SK-N-SH treated with all-trans-retinoic acid at 6 μM for 48 hours (cell line): ENCODE measurements at regions not wholly inside any gene's neighbourhood (a gene's known extent, or its start where the extent isn't known, plus 50 kb on each side); places are given as distances from the start of the nearest gene placed in this dataset.
"Not testable (repeated sequence)": the region's sequence is repeated elsewhere in the genome, so short reads cannot be mapped to it uniquely, and the experiment has no call there.

Experiments used
- ATAC-seq: fragments of 200-7000 bp; cut with Tn5 transposase; 3 replicates; pipeline ENCODE4 v1.9.1; 2020; ENCODE audit warnings: mild to moderate bottlenecking, moderate library complexity
- ARNTL ChIP-seq: fragments of 450-650 bp; formaldehyde crosslinking; IDR thresholded peaks from 2 replicates; pipeline ENCODE4 v1.5.0; 2020; ENCODE audit warnings: low read depth, mild to moderate bottlenecking, moderate library complexity, borderline replicate concordance
- CSDC2 ChIP-seq: fragments of 250-450 bp; sonication (Bioruptor Pico); IDR thresholded peaks from 2 replicates; pipeline ENCODE4 v1.5.0; 2020; ENCODE audit warnings: mild to moderate bottlenecking, moderate library complexity
- ESRRG ChIP-seq: fragments of 250-450 bp; sonication (Bioruptor Pico); IDR thresholded peaks from 2 replicates; pipeline ENCODE4 v1.6.1; 2021; ENCODE audit warnings: mild to moderate bottlenecking
- GLIS3 ChIP-seq: fragments of 250-450 bp; sonication (Bioruptor Pico); IDR thresholded peaks from 2 replicates; pipeline ENCODE4 v1.5.0; 2020; ENCODE audit warnings: mild to moderate bottlenecking, moderate library complexity
- ISL1 ChIP-seq: fragments of 250-450 bp; sonication (Bioruptor Pico); IDR thresholded peaks from 2 replicates; pipeline ENCODE4 v2.1.2; 2022; ENCODE audit warnings: mild to moderate bottlenecking, moderate library complexity
- OSR1 ChIP-seq: fragments of 250-450 bp; sonication (Bioruptor Pico); IDR thresholded peaks from 2 replicates; pipeline ENCODE4 v1.8.0; 2022; ENCODE audit warnings: moderate library complexity, mild to moderate bottlenecking, inconsistent platforms
- PPARA ChIP-seq: fragments of 250-450 bp; sonication (Bioruptor Pico); IDR thresholded peaks from 2 replicates; pipeline ENCODE4 v1.5.0; 2020; ENCODE audit warnings: mild to moderate bottlenecking, borderline replicate concordance
- TCF4 ChIP-seq: fragments of 250-450 bp; sonication (Bioruptor Pico); IDR thresholded peaks from 2 replicates; pipeline ENCODE4 v1.8.0; 2021; ENCODE audit warnings: mild to moderate bottlenecking, moderate library complexity, borderline replicate concordance
- TOX ChIP-seq: fragments of 250-450 bp; sonication (Bioruptor Pico); IDR thresholded peaks from 2 replicates; pipeline ENCODE4 v1.8.0; 2021; ENCODE audit warnings: mild to moderate bottlenecking, moderate library complexity, borderline replicate concordance
- TSHZ2 ChIP-seq: fragments of 250-450 bp; sonication (Bioruptor Pico); IDR thresholded peaks from 2 replicates; pipeline ENCODE4 v1.5.0; 2020; ENCODE audit warnings: mild to moderate bottlenecking, moderate library complexity
- ZC3H10 ChIP-seq: fragments of 250-450 bp; sonication (Bioruptor Pico); IDR thresholded peaks from 2 replicates; pipeline ENCODE4 v1.5.1; 2021; ENCODE audit warnings: mild to moderate bottlenecking, moderate library complexity
- ZFP3 ChIP-seq: fragments of 250-450 bp; sonication (Bioruptor Pico); IDR thresholded peaks from 2 replicates; pipeline ENCODE4 v1.5.0; 2020; ENCODE audit warnings: mild to moderate bottlenecking, moderate library complexity
- ZFP30 ChIP-seq: fragments of 450-650 bp; formaldehyde crosslinking; IDR thresholded peaks from 2 replicates; pipeline ENCODE4 v1.5.0; 2022; ENCODE audit warnings: mild to moderate bottlenecking, moderate library complexity
- ZNF565 ChIP-seq: fragments of 450-650 bp; formaldehyde crosslinking; conservative IDR thresholded peaks from 2 replicates; pipeline ENCODE4 v1.5.0; 2020; ENCODE audit warnings: low read depth, mild to moderate bottlenecking, moderate library complexity
- ZNF70 ChIP-seq: fragments of 450-650 bp; formaldehyde crosslinking; IDR thresholded peaks from 2 replicates; pipeline ENCODE4 v1.5.0; 2020; ENCODE audit warnings: mild to moderate bottlenecking, moderate library complexity
- ZNF8 ChIP-seq: fragments of 450-650 bp; formaldehyde crosslinking; IDR thresholded peaks from 2 replicates; pipeline ENCODE4 v1.5.0; 2020; ENCODE audit warnings: mild to moderate bottlenecking, moderate library complexity
- TF ChIP-seq, protein P1 (sequence below): fragments of 250-450 bp; sonication (Bioruptor Pico); IDR thresholded peaks from 2 replicates; pipeline ENCODE4 v1.8.0; 2020; ENCODE audit warnings: mild to moderate bottlenecking, moderate library complexity, borderline replicate concordance
- TF ChIP-seq, protein P2 (sequence below): fragments of 250-450 bp; sonication (Bioruptor Pico); IDR thresholded peaks from 2 replicates; pipeline ENCODE4 v1.5.1; 2020; ENCODE audit warnings: low read depth, mild to moderate bottlenecking, moderate library complexity
- TF ChIP-seq, protein P3 (sequence below): fragments of 250-450 bp; sonication (Bioruptor Pico); IDR thresholded peaks from 2 replicates; pipeline ENCODE4 v1.5.1; 2021; ENCODE audit warnings: mild to moderate bottlenecking, moderate library complexity

DNA sequence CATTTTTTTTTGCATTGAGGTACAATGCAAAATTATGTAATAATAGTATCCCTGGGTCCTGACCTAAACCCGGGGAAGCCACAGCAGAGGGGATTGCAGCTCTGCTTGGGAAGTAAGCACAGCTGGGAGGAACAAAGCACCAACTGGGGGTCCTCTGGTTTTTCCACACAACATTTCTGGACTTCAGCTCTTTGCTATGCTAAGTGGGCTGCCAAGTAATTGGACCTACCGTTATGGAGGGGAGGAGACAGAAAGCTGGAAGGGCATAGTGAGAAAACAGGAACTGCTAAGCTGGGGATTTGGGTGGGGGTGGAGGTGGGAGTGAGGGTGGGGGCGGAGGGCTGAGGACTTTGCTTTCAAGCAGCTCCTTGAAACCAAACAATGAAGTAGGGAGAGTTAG, 183.3 kb downstream of the ZIC3 start (continued):
- TF ChIP-seq, protein P1, sequence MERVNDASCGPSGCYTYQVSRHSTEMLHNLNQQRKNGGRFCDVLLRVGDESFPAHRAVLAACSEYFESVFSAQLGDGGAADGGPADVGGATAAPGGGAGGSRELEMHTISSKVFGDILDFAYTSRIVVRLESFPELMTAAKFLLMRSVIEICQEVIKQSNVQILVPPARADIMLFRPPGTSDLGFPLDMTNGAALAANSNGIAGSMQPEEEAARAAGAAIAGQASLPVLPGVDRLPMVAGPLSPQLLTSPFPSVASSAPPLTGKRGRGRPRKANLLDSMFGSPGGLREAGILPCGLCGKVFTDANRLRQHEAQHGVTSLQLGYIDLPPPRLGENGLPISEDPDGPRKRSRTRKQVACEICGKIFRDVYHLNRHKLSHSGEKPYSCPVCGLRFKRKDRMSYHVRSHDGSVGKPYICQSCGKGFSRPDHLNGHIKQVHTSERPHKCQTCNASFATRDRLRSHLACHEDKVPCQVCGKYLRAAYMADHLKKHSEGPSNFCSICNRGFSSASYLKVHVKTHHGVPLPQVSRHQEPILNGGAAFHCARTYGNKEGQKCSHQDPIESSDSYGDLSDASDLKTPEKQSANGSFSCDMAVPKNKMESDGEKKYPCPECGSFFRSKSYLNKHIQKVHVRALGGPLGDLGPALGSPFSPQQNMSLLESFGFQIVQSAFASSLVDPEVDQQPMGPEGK (CRISPR knock-in tag): no peak
- TF ChIP-seq ZFP30 (no peak), ESRRG (CRISPR knock-in tag) (no peak), TCF4 (no peak), PPARA (CRISPR knock-in tag) (no peak), ZFP3 (CRISPR knock-in tag) (no peak), ZNF8 (no peak)

DNA sequence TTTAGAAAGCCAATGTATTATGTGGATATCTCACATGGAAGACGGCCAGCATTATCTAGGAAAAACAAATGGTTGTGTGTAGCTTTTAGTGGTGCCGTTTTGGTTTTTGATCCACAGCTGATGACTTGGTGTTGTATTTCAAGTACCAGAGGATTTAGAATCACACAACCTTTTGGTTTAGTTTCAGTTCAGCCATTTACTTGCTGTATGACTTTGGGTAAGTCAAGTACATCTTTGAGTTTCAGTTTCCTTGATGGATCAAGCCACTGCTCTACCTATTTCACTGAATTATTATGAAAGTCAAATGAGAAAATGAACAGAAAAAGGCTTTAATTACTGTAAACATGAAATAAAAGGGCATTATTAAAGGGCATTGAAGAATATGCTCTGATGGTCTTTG, 205.6 kb downstream of the ZIC3 start:
- no peak for ATAC-seq
- TF ChIP-seq ARNTL (CRISPR knock-in tag) (no peak), ISL1 (CRISPR knock-in tag) (no peak), ESRRG (CRISPR knock-in tag) (no peak), ZNF8 (no peak), ZNF565 (CRISPR knock-in tag) (no peak), TSHZ2 (no peak), GLIS3 (no peak), ZC3H10 (CRISPR knock-in tag) (no peak), TCF4 (no peak), ZNF70 (CRISPR knock-in tag) (no peak)
- TF ChIP-seq, all 23 proteins: peak for 0

DNA sequence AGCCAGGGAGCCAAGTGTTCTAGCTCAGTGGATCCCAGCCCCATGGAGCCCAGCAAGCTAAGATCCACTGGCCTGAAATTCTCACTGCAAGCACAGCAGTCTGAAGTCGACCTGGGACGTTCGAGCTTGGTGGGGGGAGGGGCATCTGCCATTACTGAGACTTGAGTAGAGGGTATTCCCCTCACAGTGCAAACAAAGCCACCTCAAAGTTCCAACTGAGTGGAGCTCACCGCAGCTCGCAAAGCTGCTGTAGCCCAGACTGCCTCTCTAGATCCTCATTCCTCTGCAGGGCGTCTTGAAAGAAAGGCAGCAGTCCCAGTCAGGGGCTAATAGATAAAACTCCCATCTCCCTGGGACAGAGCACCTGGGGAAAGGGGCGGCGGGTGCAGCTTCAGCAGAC, 226.3 kb downstream of the ZIC3 start:
- TF ChIP-seq, protein P2, sequence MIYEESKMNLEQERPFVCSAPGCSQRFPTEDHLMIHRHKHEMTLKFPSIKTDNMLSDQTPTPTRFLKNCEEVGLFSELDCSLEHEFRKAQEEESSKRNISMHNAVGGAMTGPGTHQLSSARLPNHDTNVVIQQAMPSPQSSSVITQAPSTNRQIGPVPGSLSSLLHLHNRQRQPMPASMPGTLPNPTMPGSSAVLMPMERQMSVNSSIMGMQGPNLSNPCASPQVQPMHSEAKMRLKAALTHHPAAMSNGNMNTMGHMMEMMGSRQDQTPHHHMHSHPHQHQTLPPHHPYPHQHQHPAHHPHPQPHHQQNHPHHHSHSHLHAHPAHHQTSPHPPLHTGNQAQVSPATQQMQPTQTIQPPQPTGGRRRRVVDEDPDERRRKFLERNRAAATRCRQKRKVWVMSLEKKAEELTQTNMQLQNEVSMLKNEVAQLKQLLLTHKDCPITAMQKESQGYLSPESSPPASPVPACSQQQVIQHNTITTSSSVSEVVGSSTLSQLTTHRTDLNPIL (CRISPR knock-in tag): no peak
- TF ChIP-seq TCF4: no peak
- no peak for TF ChIP-seq ARNTL (CRISPR knock-in tag)
- TF ChIP-seq, protein P1 (CRISPR knock-in tag): no peak
- no peak for TF ChIP-seq TSHZ2
- no peak for TF ChIP-seq PPARA (CRISPR knock-in tag)
- no peak for TF ChIP-seq ZFP3 (CRISPR knock-in tag)
- no peak for TF ChIP-seq ZNF8
- no peak for TF ChIP-seq ZC3H10 (CRISPR knock-in tag)
- TF ChIP-seq, protein P3, sequence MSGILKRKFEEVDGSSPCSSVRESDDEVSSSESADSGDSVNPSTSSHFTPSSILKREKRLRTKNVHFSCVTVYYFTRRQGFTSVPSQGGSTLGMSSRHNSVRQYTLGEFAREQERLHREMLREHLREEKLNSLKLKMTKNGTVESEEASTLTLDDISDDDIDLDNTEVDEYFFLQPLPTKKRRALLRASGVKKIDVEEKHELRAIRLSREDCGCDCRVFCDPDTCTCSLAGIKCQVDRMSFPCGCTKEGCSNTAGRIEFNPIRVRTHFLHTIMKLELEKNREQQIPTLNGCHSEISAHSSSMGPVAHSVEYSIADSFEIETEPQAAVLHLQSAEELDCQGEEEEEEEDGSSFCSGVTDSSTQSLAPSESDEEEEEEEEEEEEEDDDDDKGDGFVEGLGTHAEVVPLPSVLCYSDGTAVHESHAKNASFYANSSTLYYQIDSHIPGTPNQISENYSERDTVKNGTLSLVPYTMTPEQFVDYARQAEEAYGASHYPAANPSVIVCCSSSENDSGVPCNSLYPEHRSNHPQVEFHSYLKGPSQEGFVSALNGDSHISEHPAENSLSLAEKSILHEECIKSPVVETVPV (CRISPR knock-in tag): no peak
- no peak for TF ChIP-seq OSR1 (CRISPR knock-in tag)
- no peak for TF ChIP-seq ESRRG (CRISPR knock-in tag)
- TF ChIP-seq TOX (CRISPR knock-in tag): no peak
- TF ChIP-seq ZNF565 (CRISPR knock-in tag): no peak
- no peak for TF ChIP-seq CSDC2 (CRISPR knock-in tag)
- no peak for TF ChIP-seq ZFP30
- no peak for TF ChIP-seq ISL1 (CRISPR knock-in tag)
- no peak for TF ChIP-seq ZNF70 (CRISPR knock-in tag)
- no peak for ATAC-seq

GRCh38 chrX:137797926-137798325, 232.0 kb downstream of the ZIC3 start:
- ATAC-seq: not testable (repeated sequence)
